SHP77 treated with DMSO at 0.1 percent for 48 hours (cell line): ENCODE measurements at regions not wholly inside any gene's neighbourhood (a gene's known extent, or its start where the extent isn't known, plus 50 kb on each side); places are given as distances from the start of the nearest gene placed in this dataset.

Source experiments
- DNase-seq: peaks from one replicate; lab custom pipeline; 2025; lab: John Stamatoyannopoulos, UW

DNA sequence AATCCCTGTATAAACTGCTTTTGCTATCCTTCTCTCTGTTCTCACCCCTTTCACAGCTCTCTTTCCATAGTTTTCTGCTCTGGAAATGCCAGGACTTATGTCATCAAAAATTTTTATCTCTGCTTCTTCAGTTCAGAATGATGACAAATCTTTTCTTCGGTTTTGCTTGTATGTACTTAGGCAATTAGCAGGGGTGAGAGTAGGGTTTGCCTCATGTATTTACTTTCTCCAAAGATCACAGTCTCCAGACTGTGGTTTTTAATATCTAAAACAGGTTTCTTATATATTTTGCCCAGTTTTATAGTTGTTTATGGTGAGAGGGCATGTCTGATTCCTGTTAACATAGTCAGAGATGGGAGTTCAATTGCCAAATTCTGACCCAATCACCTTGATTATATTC, 235.4 kb upstream of the LYPLAL1 start:
- no peak for DNase-seq

DNA sequence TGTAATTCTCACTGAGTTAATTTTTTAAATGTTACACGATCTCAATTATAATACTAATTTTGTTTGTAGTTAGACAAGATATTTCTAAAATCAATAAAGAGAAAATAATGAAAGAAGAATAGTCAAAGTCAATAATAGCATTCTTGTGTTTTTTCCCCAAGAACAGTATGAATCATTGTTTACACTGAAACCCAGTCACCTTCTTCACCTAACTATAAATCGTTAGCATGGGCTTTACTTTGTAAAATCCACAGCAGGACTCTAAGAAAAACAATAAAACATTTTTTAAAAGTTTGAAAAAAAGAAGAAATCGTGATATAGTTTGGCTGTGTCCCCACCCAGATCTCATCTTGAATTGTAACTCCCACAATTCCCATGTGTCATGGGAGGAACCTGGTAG, 234.6 kb upstream of the LYPLAL1 start:
- DNase-seq, result no peak

DNA sequence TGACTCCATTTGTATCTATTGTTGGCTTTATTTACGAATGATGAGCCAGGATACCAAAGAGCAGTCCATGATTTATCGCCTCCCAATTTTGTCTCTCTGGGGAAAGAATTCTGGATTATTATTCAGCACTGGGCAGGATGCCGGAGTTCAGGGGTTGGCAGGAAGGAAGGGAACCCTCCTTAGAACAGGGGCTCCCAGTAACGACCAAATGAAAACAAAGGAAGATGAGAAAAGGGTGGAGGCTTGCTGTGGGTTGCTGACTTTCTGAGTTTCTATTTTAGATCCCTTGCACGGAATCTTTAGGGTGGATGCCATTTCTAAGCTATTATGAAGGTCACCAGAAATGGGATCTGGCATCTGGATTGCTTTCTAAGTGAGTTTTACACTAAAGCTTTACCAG, 231.2 kb upstream of the LYPLAL1 start:
- DNase-seq, result no peak

DNA sequence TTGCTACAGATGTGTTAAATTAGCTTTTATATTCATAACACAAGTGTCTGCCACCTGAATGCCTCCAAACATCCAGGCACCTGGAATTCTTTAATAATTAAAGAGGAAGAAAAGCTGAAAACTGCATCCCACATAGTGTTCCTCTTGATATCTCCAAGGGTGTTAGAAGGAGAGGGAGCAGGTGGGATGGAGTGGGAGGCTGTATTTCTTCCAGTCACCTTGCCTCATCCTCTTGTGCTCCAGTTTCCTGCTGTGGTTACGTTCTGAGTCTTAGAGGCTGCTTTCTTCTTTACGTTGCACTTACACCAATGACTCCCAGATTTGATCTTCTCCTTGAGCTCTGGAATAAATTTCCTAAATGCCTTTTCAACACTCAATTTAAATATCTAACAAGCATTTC, 230.3 kb upstream of the LYPLAL1 start:
- no peak for DNase-seq

DNA sequence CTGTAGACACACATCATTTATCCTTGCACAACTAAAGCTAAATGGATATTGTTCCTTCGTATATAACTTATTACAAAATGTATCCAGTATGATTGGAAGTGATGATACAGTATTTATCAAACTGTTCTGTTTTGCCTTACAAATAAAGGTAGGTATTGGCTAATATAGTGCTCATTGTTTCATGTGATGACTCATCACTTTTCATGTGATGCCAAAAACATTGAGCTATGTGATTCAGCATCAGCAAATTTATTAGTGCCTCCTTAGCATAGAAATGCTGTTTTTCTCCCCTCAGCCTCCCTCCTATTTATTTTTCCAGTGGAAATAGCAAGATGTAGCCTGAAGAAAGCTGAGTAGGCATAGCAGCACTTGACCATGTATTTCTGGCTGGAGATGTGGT, 228.6 kb upstream of the LYPLAL1 start:
- DNase-seq, result no peak

DNA sequence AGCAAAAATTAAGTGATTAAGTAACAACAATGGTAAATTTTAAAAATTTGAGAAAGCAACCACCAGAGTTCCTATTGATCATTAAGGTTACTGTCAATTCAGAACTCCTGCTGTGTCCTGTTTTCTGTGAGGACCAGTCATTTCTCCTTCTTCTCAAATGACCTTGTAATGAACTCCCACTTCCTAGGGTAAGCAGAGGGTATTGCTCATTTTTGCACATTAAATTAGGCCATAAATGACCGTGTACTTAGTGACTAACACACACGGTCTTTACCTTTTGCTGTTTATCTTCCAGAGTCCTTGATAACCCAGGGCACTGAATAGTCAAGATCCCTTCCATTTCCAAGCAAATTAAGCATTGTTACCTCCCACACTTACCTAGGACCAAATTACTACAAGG, 227.5 kb upstream of the LYPLAL1 start:
- DNase-seq, result no peak

DNA sequence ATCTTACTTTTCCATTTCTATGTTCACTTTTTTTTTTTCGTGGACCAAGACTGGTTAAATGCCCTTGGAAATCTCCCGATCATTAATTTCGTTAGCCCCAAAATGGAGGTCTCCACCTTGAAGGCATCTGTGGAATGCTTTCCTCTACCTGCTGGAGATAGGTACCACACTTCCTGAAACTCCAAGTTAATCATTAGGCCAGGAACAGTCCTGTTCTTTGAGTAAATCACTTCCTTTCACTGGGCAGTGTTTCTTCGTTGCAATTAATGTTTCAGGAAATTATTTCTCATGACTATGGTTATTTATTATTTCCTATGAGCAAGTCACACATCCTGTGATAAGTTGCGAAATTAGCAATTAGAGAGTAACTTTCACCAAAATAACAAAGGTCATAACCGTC, 225.2 kb upstream of the LYPLAL1 start:
- no peak for DNase-seq

DNA sequence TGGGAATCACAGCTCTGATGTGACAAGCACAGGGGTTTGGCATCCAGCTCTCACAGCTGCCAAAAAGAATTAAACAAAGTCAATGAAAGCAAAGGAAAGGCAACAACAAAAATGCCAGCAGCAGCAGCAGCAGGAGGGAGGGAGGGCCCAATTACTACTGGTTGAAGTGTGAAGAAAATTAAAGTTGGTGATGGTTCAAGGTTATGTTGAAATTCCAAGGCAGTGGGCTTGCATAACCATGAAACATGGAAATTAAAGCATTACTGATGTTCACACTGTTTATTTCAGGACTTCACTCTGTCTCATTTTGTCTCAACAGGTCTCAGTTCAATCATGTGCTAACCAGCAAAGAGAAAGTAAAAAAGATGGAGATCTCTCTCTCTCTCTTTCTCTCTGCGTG, 220.3 kb upstream of the LYPLAL1 start:
- no peak for DNase-seq

DNA sequence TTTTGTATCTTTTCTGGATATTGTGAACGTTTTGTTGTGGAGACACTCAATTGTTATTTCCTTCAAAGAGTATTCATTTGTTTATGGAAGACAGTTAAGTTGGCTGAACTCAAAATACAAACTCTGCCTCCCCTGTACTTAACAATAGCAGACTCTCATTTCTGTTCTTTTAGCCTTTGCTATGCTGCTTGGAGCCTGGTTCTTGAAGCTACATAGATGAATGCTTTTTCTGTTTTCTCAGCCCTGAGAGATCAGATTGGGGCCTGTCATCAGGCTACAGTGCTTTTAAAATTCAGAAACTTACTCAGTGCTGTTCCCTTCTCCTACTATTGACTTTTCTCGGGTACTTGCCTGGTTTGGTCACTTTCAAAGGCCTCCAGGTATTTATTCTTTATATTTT, 215.7 kb upstream of the LYPLAL1 start:
- no peak for DNase-seq

DNA sequence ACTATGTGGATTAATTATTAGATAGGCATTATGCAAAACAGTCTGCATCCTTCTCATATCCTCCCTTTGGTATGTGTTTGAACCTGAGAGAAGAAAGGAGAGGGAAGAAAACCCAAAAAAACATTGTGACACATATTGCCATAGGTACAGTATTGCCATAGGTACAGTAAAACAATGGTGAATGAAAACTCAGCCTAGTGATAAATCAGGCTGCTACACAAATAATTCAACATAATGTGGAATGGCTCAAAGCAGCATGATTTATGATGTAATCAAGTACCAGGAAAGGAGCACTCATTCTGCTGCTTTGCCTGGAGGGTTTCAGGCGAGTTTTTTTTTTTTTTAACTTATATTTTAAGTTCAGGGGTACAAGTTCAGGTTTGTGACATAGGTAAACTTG, 213.9 kb upstream of the LYPLAL1 start:
- no peak for DNase-seq

DNA sequence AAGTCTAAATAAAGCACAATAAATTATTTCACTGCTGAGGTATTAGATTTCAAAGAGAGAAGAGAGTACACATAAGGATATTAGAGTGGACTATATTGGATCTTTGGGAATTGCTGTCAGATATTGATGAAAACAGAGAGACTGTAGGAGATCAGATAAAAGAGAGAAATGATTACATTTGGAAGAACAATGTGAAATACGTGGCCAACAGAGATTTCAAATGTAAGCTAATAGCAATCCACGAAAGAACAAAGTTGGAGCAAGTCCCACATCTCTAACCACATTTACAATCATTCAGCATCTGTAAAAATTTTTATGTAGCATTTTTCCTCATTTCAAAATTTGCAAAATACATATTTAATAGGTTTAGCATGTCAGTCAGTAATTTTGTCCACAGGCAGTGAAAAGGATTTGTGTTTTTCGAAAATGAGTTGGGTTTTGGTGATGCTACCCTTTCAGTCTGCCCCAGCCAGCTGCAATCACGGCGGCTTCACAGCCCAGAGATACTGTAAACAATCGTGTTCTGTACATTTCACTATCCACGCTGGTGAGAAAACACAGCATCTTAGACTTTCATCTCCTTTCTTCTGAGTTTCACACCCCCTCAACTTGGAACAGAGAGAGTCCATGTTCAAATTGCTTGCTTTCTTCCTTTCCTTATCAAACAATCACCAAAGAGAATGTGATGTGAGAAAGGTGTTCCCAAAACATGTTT, 209.1 kb upstream of the LYPLAL1 start:
- no peak for DNase-seq

DNA sequence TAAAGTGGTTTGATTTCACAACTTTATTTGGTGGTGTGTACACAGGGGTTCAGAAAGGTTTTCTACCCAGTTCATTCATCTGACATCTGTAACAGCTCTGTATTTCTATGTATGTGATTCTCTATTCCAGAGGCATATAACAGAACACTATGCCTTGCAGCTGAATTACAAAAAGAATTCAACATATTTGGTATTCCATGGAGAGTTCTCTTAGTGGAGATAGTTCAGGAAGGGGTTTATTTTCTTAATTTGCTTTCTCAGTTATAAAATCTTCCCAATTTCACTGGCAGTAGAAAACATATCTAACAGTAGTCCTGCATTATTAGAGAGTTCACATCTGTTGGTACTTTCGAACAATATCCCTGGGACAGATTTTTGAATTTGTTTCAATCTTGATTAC, 207.9 kb upstream of the LYPLAL1 start:
- no peak for DNase-seq

DNA sequence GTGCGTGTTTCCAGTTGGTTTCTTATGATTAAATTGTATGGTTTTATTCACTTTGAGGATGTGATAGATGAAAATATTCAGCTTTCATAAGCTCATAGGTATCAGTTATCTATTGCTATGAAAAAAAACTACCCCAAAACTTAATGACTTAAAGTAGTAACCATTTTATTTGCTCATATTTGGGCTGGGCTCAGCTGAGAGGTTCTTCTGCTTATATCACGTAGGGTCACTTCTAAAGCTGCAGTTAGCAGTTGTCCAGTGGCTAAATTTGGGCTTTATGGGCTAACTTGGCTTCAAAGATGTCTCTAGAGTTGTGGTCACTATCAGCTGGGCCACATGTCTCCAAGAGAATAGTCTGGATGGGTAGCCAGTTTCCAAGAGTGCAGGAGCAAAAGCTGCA, 206.4 kb upstream of the LYPLAL1 start:
- DNase-seq, result no peak

DNA sequence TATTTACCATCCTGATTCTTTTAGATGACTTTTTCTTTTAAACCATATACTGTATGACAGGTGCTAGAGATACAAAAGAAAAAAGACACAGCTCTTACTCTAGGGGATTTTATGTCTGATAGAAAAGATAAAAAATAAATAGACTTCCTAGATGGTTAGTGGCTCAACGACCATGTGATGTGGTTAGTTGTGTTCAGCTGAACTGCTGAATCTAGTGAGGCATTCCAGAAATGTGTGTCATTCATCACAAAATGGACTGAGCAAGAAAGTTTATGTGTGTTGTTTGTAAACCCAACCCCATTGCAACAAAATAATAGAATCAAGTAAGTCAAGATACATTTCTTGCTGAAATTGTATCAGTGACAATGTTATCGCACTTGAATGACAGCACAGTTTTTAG, 205.8 kb upstream of the LYPLAL1 start:
- DNase-seq, result no peak

DNA sequence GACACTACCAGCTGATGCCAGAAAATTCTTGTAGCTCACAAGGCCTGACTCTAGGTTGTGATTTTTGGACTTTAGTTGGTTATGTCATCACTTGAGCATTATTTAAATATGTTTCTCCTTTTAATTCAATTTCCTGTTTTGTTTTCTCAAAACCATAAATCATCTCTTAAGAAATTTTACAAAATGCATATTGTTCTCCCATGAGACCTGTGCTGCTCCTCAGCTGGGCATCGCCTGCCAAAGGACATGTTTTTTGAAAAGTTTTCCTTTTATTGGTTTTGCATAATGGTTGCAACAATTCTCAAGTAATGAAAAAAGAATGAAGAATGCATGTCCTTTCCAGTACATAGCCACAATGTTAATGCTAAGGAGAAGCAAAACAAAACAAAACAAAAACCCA, 204.7 kb upstream of the LYPLAL1 start:
- DNase-seq, result no peak

DNA sequence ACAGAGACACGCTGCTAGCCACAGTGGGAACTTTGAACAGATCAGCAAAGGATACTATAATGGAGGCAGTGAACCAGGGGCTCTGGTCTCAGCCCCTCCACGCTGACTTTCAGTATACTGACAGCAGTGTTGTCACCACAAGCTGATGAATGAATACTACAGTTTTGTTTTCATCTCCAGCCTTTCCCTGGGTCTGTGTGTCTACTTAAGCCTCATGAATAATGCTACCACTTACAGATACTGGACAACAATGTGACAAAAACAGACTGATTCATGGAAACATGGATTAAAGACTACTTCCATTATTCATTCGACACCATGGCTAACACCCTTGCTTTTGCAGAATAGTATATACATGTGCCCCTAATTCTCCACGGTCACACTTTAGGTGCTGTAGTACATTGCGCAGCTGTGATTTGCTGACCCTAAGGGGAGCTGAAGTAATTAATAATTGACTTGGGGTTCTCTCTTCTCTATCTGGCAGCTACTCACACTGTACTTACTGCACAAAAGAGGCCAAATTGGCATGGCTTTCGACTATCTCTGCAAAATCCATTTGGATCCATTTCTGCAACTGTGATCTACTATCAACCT, 203.2 kb upstream of the LYPLAL1 start:
- DNase-seq, result no peak

DNA sequence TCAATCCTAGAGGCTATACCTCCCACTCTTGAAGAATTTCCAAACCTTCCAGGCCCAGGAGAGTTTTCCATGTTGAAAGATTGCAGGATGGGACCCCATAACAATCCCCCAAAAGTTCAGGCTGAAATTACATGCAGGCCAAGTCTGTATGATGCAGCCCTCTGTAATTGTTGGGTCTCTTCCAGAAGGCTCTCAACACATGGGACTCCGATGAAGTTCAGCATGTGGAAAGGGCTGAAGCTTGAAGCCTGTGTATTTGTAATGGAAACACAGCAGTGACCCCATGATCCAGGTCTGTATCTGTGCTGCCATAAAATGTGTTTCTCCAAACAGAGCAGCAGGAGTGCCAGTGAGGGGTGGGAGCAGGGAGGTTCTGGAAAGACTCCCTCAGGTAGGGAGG, 202.5 kb upstream of the LYPLAL1 start:
- DNase-seq, result no peak

DNA sequence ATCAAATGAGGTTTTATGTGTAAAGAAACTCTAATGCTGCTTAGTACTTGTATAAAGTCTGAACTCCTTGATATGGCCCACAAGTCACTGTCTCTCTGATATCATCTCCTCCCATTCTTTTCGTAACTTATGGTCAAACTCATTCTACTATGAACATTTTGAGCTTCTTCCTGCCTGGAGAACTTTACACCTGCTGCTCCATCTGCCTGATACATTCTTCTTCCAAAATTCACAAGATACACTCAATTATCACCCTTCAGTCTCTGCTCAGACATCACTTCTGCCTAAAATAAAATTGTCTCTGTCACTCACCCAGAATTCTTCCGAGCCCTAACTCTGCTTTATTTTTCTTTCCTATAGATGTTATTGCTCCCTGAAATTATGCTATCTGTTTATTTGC, 192.8 kb upstream of the LYPLAL1 start:
- no peak for DNase-seq

DNA sequence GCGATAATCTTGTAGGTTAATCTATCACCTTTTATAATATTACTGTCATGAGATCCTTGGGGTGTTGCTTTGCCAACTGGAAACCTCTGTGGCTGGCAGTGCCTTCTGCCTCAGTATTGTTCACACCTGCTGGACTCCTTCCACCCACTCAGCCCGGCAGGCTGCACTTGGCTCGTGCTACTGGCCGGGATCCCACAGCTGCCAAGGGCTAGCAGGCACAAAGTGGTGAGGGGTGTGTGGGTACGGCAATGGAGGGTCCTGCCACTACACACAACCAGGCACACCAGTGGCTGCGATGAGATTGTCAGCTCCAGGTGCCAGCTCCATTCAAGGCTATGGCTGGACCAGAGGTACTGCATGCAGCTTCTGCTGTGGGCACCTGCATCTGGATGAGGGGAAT, 191.2 kb upstream of the LYPLAL1 start:
- DNase-seq, result no peak

DNA sequence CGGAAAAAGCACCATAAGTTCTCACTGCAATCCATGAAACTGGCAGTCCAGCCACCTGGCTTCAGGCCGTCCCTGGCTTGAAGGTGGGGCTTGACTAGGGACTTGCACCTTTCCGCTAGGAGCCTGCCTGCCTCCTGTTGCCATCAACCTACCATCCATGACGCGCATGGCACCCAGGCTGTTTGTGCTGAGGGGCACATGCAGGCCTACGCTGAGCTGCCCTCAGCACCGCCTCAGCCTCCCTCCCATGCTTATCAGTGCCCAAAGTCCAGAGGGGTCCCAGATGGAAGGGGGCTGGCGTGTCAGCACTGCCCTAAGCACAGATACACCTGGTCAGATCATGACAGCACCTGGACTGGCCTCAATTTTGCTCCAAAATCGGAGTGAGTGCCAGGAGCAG, 190.2 kb upstream of the LYPLAL1 start:
- DNase-seq, result no peak

DNA sequence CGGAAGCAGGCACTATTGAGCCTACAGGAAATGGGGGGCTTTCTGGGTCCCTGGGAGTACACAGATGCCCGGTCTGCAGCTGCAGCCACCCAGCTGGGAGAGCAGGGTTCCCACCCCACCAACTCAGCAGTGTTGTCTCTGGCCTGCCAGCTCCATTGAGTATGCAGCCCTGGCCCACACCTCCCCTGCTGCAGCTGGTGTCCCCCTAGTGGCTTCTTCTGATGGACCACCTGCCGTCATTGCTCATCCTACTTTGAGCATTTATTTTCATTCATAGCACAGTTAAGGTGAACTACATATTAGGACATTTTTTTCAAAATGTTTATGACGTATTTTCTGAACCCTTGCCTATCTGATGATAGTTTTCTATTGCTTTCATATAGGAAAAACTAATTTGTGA, 189.8 kb upstream of the LYPLAL1 start:
- no peak for DNase-seq

DNA sequence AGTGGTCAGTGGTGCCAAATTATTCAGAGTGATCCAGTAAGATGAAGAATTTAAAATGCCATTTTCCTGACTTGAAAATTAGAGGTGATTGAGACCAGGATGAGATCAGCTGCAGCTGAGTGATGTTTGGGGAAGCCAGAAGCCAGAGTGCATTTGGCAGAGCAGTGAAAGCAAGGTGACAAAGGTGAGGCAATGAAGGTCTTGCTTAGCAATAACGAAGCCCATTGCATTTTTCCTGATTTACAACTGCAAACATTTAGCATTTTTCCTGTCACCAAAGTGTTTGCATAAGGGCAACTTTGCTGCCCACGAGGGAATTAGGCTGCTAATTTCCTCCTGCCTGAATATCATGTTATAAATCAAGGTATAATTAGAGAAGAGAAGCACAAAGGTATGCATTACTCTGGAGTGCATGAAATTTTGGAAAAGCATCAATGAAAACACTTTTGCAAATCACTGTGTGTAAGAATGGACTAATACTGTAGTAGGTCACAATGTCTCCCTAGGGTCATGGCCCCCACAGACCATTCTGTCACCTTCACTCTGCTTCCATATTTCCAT, 188.2 kb upstream of the LYPLAL1 start:
- no peak for DNase-seq

DNA sequence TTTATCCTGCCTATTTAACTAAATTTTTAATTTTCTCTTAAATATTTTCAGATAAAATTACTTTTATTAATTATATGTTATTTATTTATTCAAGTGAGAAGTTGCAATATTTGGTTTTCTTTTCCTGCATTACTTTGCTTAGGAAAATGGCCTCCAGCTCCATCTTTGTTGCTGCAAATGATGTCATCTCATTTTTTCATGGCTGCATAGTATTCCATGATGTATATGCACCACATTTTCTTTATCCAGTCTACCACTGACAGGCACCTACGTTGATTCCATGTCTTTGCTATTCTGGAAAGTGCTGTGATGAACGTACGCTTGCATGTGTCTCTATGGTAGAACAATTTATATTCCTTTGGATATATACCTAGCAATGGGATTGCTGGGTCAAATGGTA, 186.9 kb upstream of the LYPLAL1 start:
- DNase-seq, result no peak

DNA sequence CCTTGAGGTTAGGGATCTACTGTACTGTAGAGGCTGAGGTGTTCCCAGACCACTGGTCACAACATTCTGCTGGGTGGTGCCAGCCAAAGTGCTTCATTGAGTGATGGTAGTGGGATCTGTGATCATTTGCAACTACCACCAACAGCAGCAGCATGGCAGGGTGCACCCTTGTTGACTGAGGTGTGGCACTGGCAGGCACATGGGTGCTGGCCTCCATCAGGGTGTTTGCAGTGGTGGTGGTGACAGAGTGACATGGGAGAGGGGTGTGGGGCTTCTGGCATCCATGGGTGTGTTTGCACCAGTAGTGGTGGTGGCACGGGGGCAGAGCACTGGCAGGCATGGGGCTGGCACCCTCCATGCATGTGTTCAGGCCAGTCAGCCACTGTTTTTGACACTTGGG, 183.7 kb upstream of the LYPLAL1 start:
- DNase-seq, result no peak
